ENCODE measurements at regions not wholly inside any gene's neighbourhood (a gene's known extent, or its start where the extent isn't known, plus 50 kb on each side); places are given as distances from the start of the nearest gene placed in this dataset.

GRCh38 chrX:42707742-42708141 is 70.2 kb downstream of the PPP1R2C start:
- Histone ChIP-seq H3K79me2 (ENCODE audit: insufficient read depth, low read length) (no peaks in the 10 kb centered on the region), H3K9me3 (ENCODE audit: insufficient read depth, low read length) (no peaks in the 10 kb centered on the region), H3K4me3 (ENCODE audit: insufficient read depth, low read length, poor library complexity, severe bottlenecking) (no peak overlapping the region), H3K27ac (ENCODE audit: low read depth, low read length) (no peak overlapping the region), H3K9ac (ENCODE audit: low read length) (no peak overlapping the region), H3K27me3 (ENCODE audit: low read length) (no peaks in the 10 kb centered on the region), H3K9me2 (replicated peaks; ENCODE audit: insufficient read depth, low read length) (no peaks in the 10 kb centered on the region), H3K4me2 (ENCODE audit: low read depth, low read length, poor library complexity, severe bottlenecking) (no peak overlapping the region), H2AFZ (ENCODE audit: low read depth, low read length, severe bottlenecking) (no peak overlapping the region), H3K36me3 (ENCODE audit: low read length) (no peaks in the 10 kb centered on the region), H3F3A (ENCODE audit: insufficient read depth) (no peaks in the 10 kb centered on the region), H4K20me1 (ENCODE audit: low read depth, low read length) (no peaks in the 10 kb centered on the region)
- TF ChIP-seq EZH2phosphoT487 (conservative IDR thresholded peaks at IDR 0.05; ENCODE audit: low read length) = no peak
- TF ChIP-seq CTCF (IDR thresholded peaks at IDR 0.05; ENCODE audit: insufficient read depth, low read length, poor library complexity, severe bottlenecking) = no peak

- no peak overlapping the region for H3K9ac ChIP-seq (ENCODE audit: low read length)
- H3K4me3 ChIP-seq (ENCODE audit: insufficient read depth, low read length, poor library complexity, severe bottlenecking) = no peak overlapping the region
- no peak overlapping the region for H3K4me2 ChIP-seq (ENCODE audit: low read depth, low read length, poor library complexity, severe bottlenecking)
- H3K9me3 ChIP-seq (ENCODE audit: insufficient read depth, low read length) = no peaks in the 10 kb centered on the region
- H3F3A ChIP-seq (ENCODE audit: insufficient read depth) = no peaks in the 10 kb centered on the region
- no peaks in the 10 kb centered on the region for H3K79me2 ChIP-seq (ENCODE audit: insufficient read depth, low read length)
- H4K20me1 ChIP-seq (ENCODE audit: low read depth, low read length) = no peaks in the 10 kb centered on the region
- no peak overlapping the region for H3K27ac ChIP-seq (ENCODE audit: low read depth, low read length)
- H2AFZ ChIP-seq (ENCODE audit: low read depth, low read length, severe bottlenecking) = no peak overlapping the region
- no peak for TF ChIP-seq CTCF (IDR thresholded peaks at IDR 0.05; ENCODE audit: insufficient read depth, low read length, poor library complexity, severe bottlenecking)
- TF ChIP-seq EZH2phosphoT487 (conservative IDR thresholded peaks at IDR 0.05; ENCODE audit: low read length) = no peak
- no peaks in the 10 kb centered on the region for H3K9me2 ChIP-seq (replicated peaks; ENCODE audit: insufficient read depth, low read length)
- no peaks in the 10 kb centered on the region for H3K27me3 ChIP-seq (ENCODE audit: low read length)
- no peaks in the 10 kb centered on the region for H3K36me3 ChIP-seq (ENCODE audit: low read length)
Observed at GRCh38 chrX:42704454-42704853, 73.5 kb downstream of the PPP1R2C start.

GRCh38 chrX:42697544-42697943 is 80.4 kb downstream of the PPP1R2C start:
- Histone ChIP-seq H3K9me3 (ENCODE audit: insufficient read depth, low read length) (no peaks in the 10 kb centered on the region), H2AFZ (ENCODE audit: low read depth, low read length, severe bottlenecking) (no peak overlapping the region), H3K4me3 (ENCODE audit: insufficient read depth, low read length, poor library complexity, severe bottlenecking) (no peak overlapping the region), H3K27ac (ENCODE audit: low read depth, low read length) (no peak overlapping the region), H3F3A (ENCODE audit: insufficient read depth) (no peaks in the 10 kb centered on the region), H3K9me2 (replicated peaks; ENCODE audit: insufficient read depth, low read length) (no peaks in the 10 kb centered on the region), H3K4me2 (ENCODE audit: low read depth, low read length, poor library complexity, severe bottlenecking) (no peak overlapping the region), H3K36me3 (ENCODE audit: low read length) (no peaks in the 10 kb centered on the region), H3K79me2 (ENCODE audit: insufficient read depth, low read length) (no peaks in the 10 kb centered on the region), H3K9ac (ENCODE audit: low read length) (no peak overlapping the region), H4K20me1 (ENCODE audit: low read depth, low read length) (no peaks in the 10 kb centered on the region), H3K27me3 (ENCODE audit: low read length) (no peaks in the 10 kb centered on the region)
- TF ChIP-seq EZH2phosphoT487 (conservative IDR thresholded peaks at IDR 0.05; ENCODE audit: low read length) (no peak), CTCF (IDR thresholded peaks at IDR 0.05; ENCODE audit: insufficient read depth, low read length, poor library complexity, severe bottlenecking) (no peak)

Measured in SU-DHL-6 (cell line).